CD14-positive monocyte (primary cell): ENCODE measurements at regions not wholly inside any gene's neighbourhood (a gene's known extent, or its start where the extent isn't known, plus 50 kb on each side); places are given as distances from the start of the nearest gene placed in this dataset.
"Not testable (repeated sequence)": the region's sequence is repeated elsewhere in the genome, so short reads cannot be mapped to it uniquely, and the experiment has no call there.

ENCODE experiments used
- DNase-seq, 3 donors: peaks; one replicate each; pipeline ENCODE4 v3.0.0-alpha.2; 2011 to 2022
- H2AFZ ChIP-seq: 2 replicates; pipeline ENCODE4 v1.6.0; 2012; ENCODE audit warnings: mild to moderate bottlenecking, low read depth, low read length, inconsistent platforms; ENCODE audit not compliant: insufficient read depth, poor library complexity, severe bottlenecking
- H3K27ac ChIP-seq, 2 donors: 1 replicate in 1 of 2; 2 replicates in 1 of 2; pipeline ENCODE4 v1.5.1; 2012 to 2013; ENCODE audit warnings: low read length in 2 of 2, control low read depth in 1 of 2, inconsistent platforms in 1 of 2, low read depth in 1 of 2, mild to moderate bottlenecking in 1 of 2
- H3K27me3 ChIP-seq, 2 donors: one replicate each; pipeline versions ENCODE4 v1.6.0 to v1.6.1; 2011 to 2013; ENCODE audit warnings: low read length in 2 of 2; ENCODE audit not compliant: control insufficient read depth in 2 of 2, insufficient read depth in 2 of 2
- H3K36me3 ChIP-seq, 2 donors: replicated peaks in 1 of 2; 1 replicate in 1 of 2; 2 replicates in 1 of 2; pipeline versions ENCODE4 v1.5.1 to v1.6.1; 2012 to 2013; ENCODE audit warnings: low read length in 2 of 2, control low read depth in 1 of 2, inconsistent platforms in 1 of 2, mild to moderate bottlenecking in 1 of 2; ENCODE audit not compliant: insufficient read depth in 2 of 2, control insufficient read depth in 1 of 2
- H3K4me1 ChIP-seq, 2 donors: 1 replicate in 1 of 2; 2 replicates in 1 of 2; pipeline versions ENCODE4 v1.5.1 to v1.6.1; 2012 to 2013; ENCODE audit warnings: low read length in 2 of 2, control low read depth in 1 of 2, inconsistent platforms in 1 of 2, mild to moderate bottlenecking in 1 of 2, moderate library complexity in 1 of 2; ENCODE audit not compliant: insufficient read depth in 2 of 2, control insufficient read depth in 1 of 2
- H3K4me2 ChIP-seq: replicated peaks from 2 replicates; pipeline ENCODE3; 2012; ENCODE audit warnings: low read length, moderate library complexity, mild to moderate bottlenecking; ENCODE audit not compliant: poor library complexity, severe bottlenecking; ENCODE audit errors: extremely low read depth
- H3K4me3 ChIP-seq, 3 experiments: fragments of 200-600 bp in 1 of 3; sonication (generic) in 1 of 3; replicated peaks in 1 of 3; 1 replicate in 2 of 3; 2 replicates in 1 of 3; pipeline ENCODE4 v1.5.1; 2011 to 2013; ENCODE audit warnings: low read length in 3 of 3, mild to moderate bottlenecking in 3 of 3, control low read depth in 2 of 3, low read depth in 2 of 3, inconsistent platforms in 1 of 3, moderate library complexity in 1 of 3
- H3K79me2 ChIP-seq: 2 replicates; pipeline ENCODE4 v1.6.0; 2012; ENCODE audit warnings: mild to moderate bottlenecking, control low read depth, inconsistent platforms, low read length, moderate library complexity; ENCODE audit not compliant: insufficient read depth
- H3K9ac ChIP-seq: 2 replicates; pipeline ENCODE4 v1.6.0; 2017; ENCODE audit warnings: low read length, mild to moderate bottlenecking; ENCODE audit not compliant: insufficient read depth, poor library complexity, severe bottlenecking
- H3K9me3 ChIP-seq, 2 donors: replicated peaks in 1 of 2; 1 replicate in 1 of 2; 2 replicates in 1 of 2; pipeline versions ENCODE4 v1.5.1 to v1.6.1; 2012 to 2013; ENCODE audit warnings: low read length in 2 of 2, control low read depth in 1 of 2; ENCODE audit not compliant: control insufficient read depth in 1 of 2, insufficient read depth in 1 of 2
- H4K20me1 ChIP-seq: 2 replicates; pipeline ENCODE4 v1.6.0; 2012; ENCODE audit warnings: mild to moderate bottlenecking, low read length, control low read depth, moderate library complexity; ENCODE audit not compliant: insufficient read depth
- H3K27ac Mint-ChIP-seq, 7 donors: one replicate each; pipeline ENCODE4 v1.8.0; 2020; ENCODE audit warnings: mild to moderate bottlenecking in 7 of 7, mixed read lengths in 7 of 7, moderate library complexity in 6 of 7, inconsistent platforms in 2 of 7
- H3K27me3 Mint-ChIP-seq, 3 donors: one replicate each; pipeline ENCODE4 v1.8.0; 2021 to 2022; ENCODE audit warnings: low read depth in 3 of 3, mild to moderate bottlenecking in 3 of 3, mixed read lengths in 3 of 3, moderate library complexity in 3 of 3, inconsistent platforms in 1 of 3
- H3K36me3 Mint-ChIP-seq, 2 donors: one replicate each; pipeline ENCODE4 v1.8.0; 2020; ENCODE audit warnings: mixed read lengths in 2 of 2, inconsistent platforms in 1 of 2, mild to moderate bottlenecking in 1 of 2
- H3K4me1 Mint-ChIP-seq: one replicate; pipeline ENCODE4 v1.8.0; 2020; ENCODE audit warnings: mild to moderate bottlenecking, mixed read lengths
- H3K4me3 Mint-ChIP-seq, 2 donors: one replicate each; pipeline ENCODE4 v1.8.0; 2020; ENCODE audit warnings: mild to moderate bottlenecking in 2 of 2, mixed read lengths in 2 of 2, moderate library complexity in 1 of 2
- H3K9me3 Mint-ChIP-seq, 7 donors: one replicate each; pipeline ENCODE4 v1.8.0; 2020 to 2022; ENCODE audit warnings: mixed read lengths in 7 of 7, mild to moderate bottlenecking in 6 of 7, moderate library complexity in 6 of 7, inconsistent platforms in 2 of 7
- CTCF ChIP-seq: fragments of 200-600 bp; IDR thresholded peaks from one replicate; pipeline ENCODE4 v1.8.0; 2022; ENCODE audit warnings: antibody characterized with exemption, mild to moderate bottlenecking
- WGBS: methylation state at CpG from one replicate; pipeline ENCODE4 v1.1.5; 2013; ENCODE audit warnings: missing lambda C conversion rate; ENCODE audit not compliant: insufficient coverage; 5-methylcytosine and 5-hydroxymethylcytosine counted together
- intact Hi-C, 2 donors: fragments of 100-400 bp; cut with micrococcal nuclease; formaldehyde crosslinking; loops; one replicate each; pipeline versions ENCODE4 v1.15.0 to v1.15.1; 2023

- no peak for DNase-seq
- H3K36me3 ChIP-seq = no peaks in the 10 kb centered on the region
- Mint-ChIP-seq H3K27me3 (peaks cover 0 to 2% (median 1%) of the 10 kb centered on the region in 3 donors), H3K9me3 (peaks cover 0 to 4% (median 0%) of the 10 kb centered on the region in 7 donors), H3K27ac (no peak overlapping the region), H3K36me3 (no peaks in the 10 kb centered on the region), H3K4me1 (no peaks in the 10 kb centered on the region), H3K4me3 (no peak overlapping the region)
- no peaks in the 10 kb centered on the region for H3K27me3 ChIP-seq
- no CpG with 5 or more reads among the region's 4 CpGs for WGBS
- no peak for TF ChIP-seq CTCF
- H2AFZ ChIP-seq = no peak overlapping the region
- no peaks in the 10 kb centered on the region for H3K9me3 ChIP-seq
- intact Hi-C loops = no loop called here
- H3K4me1 ChIP-seq = no peaks in the 10 kb centered on the region
- no peak overlapping the region for H3K4me3 ChIP-seq
- H3K27ac ChIP-seq = no peak overlapping the region
- H3K4me2 ChIP-seq = no peak overlapping the region
- no peak overlapping the region for H3K9ac ChIP-seq
- no peaks in the 10 kb centered on the region for H4K20me1 ChIP-seq
- H3K79me2 ChIP-seq = no peaks in the 10 kb centered on the region
Measured at GRCh38 chr16:79938575-79938974, 338.0 kb upstream of the MAF start.

DNA sequence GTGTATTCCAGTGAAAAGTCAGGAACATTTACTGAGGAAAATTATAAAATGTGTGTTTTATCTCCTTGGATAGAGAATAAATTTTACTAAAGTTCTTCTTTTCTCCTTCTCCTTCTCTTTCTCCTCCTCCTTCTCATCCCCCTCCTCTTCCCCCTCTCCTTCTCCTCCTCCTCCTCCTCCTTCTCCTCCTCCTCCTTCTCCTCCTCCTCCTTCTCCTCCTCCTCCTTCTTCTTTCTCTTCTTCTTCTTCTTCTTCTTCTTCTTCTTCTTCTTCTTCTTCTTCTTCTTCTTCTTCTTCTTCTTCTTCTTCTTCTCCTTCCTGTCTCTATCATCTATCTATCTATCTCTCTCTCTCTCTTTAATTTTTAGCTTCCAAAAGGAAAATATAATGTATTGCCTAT is 337.1 kb upstream of the MAF start:
- intact Hi-C loops, H3K27ac Mint-ChIP-seq, H3K27me3 Mint-ChIP-seq, H3K36me3 ChIP-seq, H3K4me2 ChIP-seq, H3K4me3 ChIP-seq, H3K9ac ChIP-seq, H3K79me2 ChIP-seq, H3K4me1 Mint-ChIP-seq, H3K4me1 ChIP-seq, H4K20me1 ChIP-seq, H3K36me3 Mint-ChIP-seq, H3K27ac ChIP-seq, H3K9me3 Mint-ChIP-seq, DNase-seq, H3K9me3 ChIP-seq, H2AFZ ChIP-seq, H3K4me3 Mint-ChIP-seq, H3K27me3 ChIP-seq: not testable (repeated sequence)
